ENCODE measurements at regions not wholly inside any gene's neighbourhood (a gene's known extent, or its start where the extent isn't known, plus 50 kb on each side); places are given as distances from the start of the nearest gene placed in this dataset.

- TF ChIP-seq, protein P1, sequence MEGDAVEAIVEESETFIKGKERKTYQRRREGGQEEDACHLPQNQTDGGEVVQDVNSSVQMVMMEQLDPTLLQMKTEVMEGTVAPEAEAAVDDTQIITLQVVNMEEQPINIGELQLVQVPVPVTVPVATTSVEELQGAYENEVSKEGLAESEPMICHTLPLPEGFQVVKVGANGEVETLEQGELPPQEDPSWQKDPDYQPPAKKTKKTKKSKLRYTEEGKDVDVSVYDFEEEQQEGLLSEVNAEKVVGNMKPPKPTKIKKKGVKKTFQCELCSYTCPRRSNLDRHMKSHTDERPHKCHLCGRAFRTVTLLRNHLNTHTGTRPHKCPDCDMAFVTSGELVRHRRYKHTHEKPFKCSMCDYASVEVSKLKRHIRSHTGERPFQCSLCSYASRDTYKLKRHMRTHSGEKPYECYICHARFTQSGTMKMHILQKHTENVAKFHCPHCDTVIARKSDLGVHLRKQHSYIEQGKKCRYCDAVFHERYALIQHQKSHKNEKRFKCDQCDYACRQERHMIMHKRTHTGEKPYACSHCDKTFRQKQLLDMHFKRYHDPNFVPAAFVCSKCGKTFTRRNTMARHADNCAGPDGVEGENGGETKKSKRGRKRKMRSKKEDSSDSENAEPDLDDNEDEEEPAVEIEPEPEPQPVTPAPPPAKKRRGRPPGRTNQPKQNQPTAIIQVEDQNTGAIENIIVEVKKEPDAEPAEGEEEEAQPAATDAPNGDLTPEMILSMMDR (conservative IDR thresholded peaks at IDR 0.05; ENCODE audit: low read depth, low read length), result no peak
- no peak for TF ChIP-seq EZH2 (IDR thresholded peaks at IDR 0.05; ENCODE audit: low read length, unreplicated experiment)
- no peak for TF ChIP-seq EZH2phosphoT487 (IDR thresholded peaks at IDR 0.05; ENCODE audit: borderline replicate concordance, low read length)
Measured at GRCh38 chr1:98344731-98345130, 316.8 kb upstream of the SNX7 start.
